ENCODE measurements at regions not wholly inside any gene's neighbourhood (a gene's known extent, or its start where the extent isn't known, plus 50 kb on each side); places are given as distances from the start of the nearest gene placed in this dataset.

DNA sequence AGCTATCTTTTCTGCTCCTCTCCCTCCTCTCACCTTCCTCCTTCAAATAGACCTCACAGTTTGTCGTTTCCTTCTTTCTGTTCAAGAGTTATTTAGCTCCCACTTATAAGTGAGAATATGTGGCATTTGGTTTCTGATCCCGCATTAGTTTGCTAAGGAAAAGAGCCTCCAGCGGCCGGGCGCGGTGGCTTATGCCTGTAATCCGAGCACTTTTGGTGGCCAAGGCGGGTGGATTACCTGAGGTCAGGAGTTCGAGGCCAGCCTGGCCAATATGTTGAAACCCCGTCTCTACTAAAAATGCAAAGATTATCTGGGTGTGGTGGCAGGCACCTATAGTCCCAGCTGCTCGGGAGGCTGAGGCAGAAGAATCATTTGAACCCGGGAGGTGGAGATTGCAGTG is 2101.6 kb downstream of the MAT2B start:
- TF ChIP-seq, protein P1, sequence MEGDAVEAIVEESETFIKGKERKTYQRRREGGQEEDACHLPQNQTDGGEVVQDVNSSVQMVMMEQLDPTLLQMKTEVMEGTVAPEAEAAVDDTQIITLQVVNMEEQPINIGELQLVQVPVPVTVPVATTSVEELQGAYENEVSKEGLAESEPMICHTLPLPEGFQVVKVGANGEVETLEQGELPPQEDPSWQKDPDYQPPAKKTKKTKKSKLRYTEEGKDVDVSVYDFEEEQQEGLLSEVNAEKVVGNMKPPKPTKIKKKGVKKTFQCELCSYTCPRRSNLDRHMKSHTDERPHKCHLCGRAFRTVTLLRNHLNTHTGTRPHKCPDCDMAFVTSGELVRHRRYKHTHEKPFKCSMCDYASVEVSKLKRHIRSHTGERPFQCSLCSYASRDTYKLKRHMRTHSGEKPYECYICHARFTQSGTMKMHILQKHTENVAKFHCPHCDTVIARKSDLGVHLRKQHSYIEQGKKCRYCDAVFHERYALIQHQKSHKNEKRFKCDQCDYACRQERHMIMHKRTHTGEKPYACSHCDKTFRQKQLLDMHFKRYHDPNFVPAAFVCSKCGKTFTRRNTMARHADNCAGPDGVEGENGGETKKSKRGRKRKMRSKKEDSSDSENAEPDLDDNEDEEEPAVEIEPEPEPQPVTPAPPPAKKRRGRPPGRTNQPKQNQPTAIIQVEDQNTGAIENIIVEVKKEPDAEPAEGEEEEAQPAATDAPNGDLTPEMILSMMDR (IDR thresholded peaks at IDR 0.05 in 4 of 5, conservative IDR thresholded peaks at IDR 0.05 in 1 of 5), result no peak
- no peak for TF ChIP-seq POLR2A (IDR thresholded peaks at IDR 0.05)

Measured in gastrocnemius medialis (tissue), 4 donors.